ENCODE measurements at regions not wholly inside any gene's neighbourhood (a gene's known extent, or its start where the extent isn't known, plus 50 kb on each side); places are given as distances from the start of the nearest gene placed in this dataset.

- no peak overlapping the region for H3K4me3 ChIP-seq (ENCODE audit: low read length in 2 of 2)
Measured at GRCh38 chr1:87669674-87670073, 341.0 kb downstream of the LMO4 start.

GRCh38 chr1:87673309-87673708, 344.6 kb downstream of the LMO4 start:
- Histone ChIP-seq H3K9me3 (replicated peaks in 1 of 2; ENCODE audit: control insufficient read depth in 2 of 2, insufficient read depth in 1 of 2, low read depth in 1 of 2, low read length in 2 of 2) (no peaks in the 10 kb centered on the region), H4K91ac (ENCODE audit: low read depth, low read length, poor library complexity) (no peak overlapping the region), H3K4me2 (ENCODE audit: insufficient read depth, low read length, poor library complexity, severe bottlenecking) (no peak overlapping the region), H2BK5ac (ENCODE audit: low read length) (no peak overlapping the region), H2BK120ac (ENCODE audit: low read depth, low read length) (no peak overlapping the region), H4K8ac (ENCODE audit: low read depth, low read length) (no peak overlapping the region), H3K27me3 (ENCODE audit: control insufficient read depth in 3 of 3, insufficient read depth in 3 of 3, low read depth in 1 of 3, low read length in 3 of 3) (no peaks in the 10 kb centered on the region), H3K4me3 (ENCODE audit: low read length in 2 of 2) (no peak overlapping the region), H2BK12ac (ENCODE audit: low read length) (no peak overlapping the region), H3K27ac (replicated peaks; ENCODE audit: low read length) (no peak overlapping the region), H2AK5ac (ENCODE audit: low read depth, low read length) (no peak overlapping the region), H3K4ac (ENCODE audit: low read length) (no peak overlapping the region), H3K36me3 (replicated peaks in 1 of 2; ENCODE audit: control insufficient read depth in 2 of 2, insufficient read depth in 2 of 2, low read length in 2 of 2) (no peaks in the 10 kb centered on the region), H2BK15ac (ENCODE audit: low read length) (no peak overlapping the region), H3K23ac (ENCODE audit: low read depth, low read length, poor library complexity) (no peak overlapping the region), H3K14ac (ENCODE audit: low read length) (no peak overlapping the region), H2AFZ (ENCODE audit: low read length) (no peak overlapping the region), H3K4me1 (ENCODE audit: control insufficient read depth in 2 of 2, insufficient read depth in 1 of 2, low read depth in 1 of 2, low read length in 2 of 2) (no peaks in the 10 kb centered on the region), H3K9ac (ENCODE audit: low read depth, low read length, poor library complexity) (no peak overlapping the region), H3K79me1 (ENCODE audit: low read depth, low read length) (no peaks in the 10 kb centered on the region), H3K18ac (ENCODE audit: low read length) (no peak overlapping the region)
- WGBS, 2 donors (ENCODE audit: extremely low coverage in 2 of 2, insufficient read length in 2 of 2, insufficient replicate concordance in 1 of 2): no CpG with 5 or more reads among the region's 5 CpGs
- no peak for DNase-seq (ENCODE audit: low spot score)

More at GRCh38 chr1:87669674-87670073, 341.0 kb downstream of the LMO4 start:
- Histone ChIP-seq H3K14ac (ENCODE audit: low read length) (no peak overlapping the region), H2BK15ac (ENCODE audit: low read length) (no peak overlapping the region), H2AK5ac (ENCODE audit: low read depth, low read length) (no peak overlapping the region), H4K8ac (ENCODE audit: low read depth, low read length) (no peak overlapping the region), H3K4me1 (ENCODE audit: control insufficient read depth in 2 of 2, insufficient read depth in 1 of 2, low read depth in 1 of 2, low read length in 2 of 2) (no peaks in the 10 kb centered on the region), H3K79me1 (ENCODE audit: low read depth, low read length) (peaks cover under 1% of the 10 kb centered on the region), H4K91ac (ENCODE audit: low read depth, low read length, poor library complexity) (no peak overlapping the region), H3K27ac (replicated peaks; ENCODE audit: low read length) (no peak overlapping the region), H3K4me2 (ENCODE audit: insufficient read depth, low read length, poor library complexity, severe bottlenecking) (no peak overlapping the region), H3K18ac (ENCODE audit: low read length) (no peak overlapping the region), H3K23ac (ENCODE audit: low read depth, low read length, poor library complexity) (no peak overlapping the region), H2BK12ac (ENCODE audit: low read length) (no peak overlapping the region), H2BK5ac (ENCODE audit: low read length) (no peak overlapping the region), H2AFZ (ENCODE audit: low read length) (no peak overlapping the region), H3K36me3 (replicated peaks in 1 of 2; ENCODE audit: control insufficient read depth in 2 of 2, insufficient read depth in 2 of 2, low read length in 2 of 2) (no peaks in the 10 kb centered on the region), H3K27me3 (ENCODE audit: control insufficient read depth in 3 of 3, insufficient read depth in 3 of 3, low read depth in 1 of 3, low read length in 3 of 3) (no peaks in the 10 kb centered on the region), H3K4ac (ENCODE audit: low read length) (no peak overlapping the region), H2BK120ac (ENCODE audit: low read depth, low read length) (no peak overlapping the region), H3K9me3 (replicated peaks in 1 of 2; ENCODE audit: control insufficient read depth in 2 of 2, insufficient read depth in 1 of 2, low read depth in 1 of 2, low read length in 2 of 2) (no peaks in the 10 kb centered on the region), H3K9ac (ENCODE audit: low read depth, low read length, poor library complexity) (no peak overlapping the region)
- WGBS, 2 donors (ENCODE audit: extremely low coverage in 2 of 2, insufficient read length in 2 of 2, insufficient replicate concordance in 1 of 2): no CpG with 5 or more reads among the region's 1 CpG
- no peak for DNase-seq (ENCODE audit: low spot score)

GRCh38 chr1:87673748-87674147, 345.1 kb downstream of the LMO4 start:
- no peak for DNase-seq (ENCODE audit: low spot score)
- Histone ChIP-seq H2BK5ac (ENCODE audit: low read length) (no peak overlapping the region), H3K9me3 (replicated peaks in 1 of 2; ENCODE audit: control insufficient read depth in 2 of 2, insufficient read depth in 1 of 2, low read depth in 1 of 2, low read length in 2 of 2) (no peaks in the 10 kb centered on the region), H3K79me1 (ENCODE audit: low read depth, low read length) (no peaks in the 10 kb centered on the region), H4K91ac (ENCODE audit: low read depth, low read length, poor library complexity) (no peak overlapping the region), H3K27ac (replicated peaks; ENCODE audit: low read length) (no peak overlapping the region), H2BK15ac (ENCODE audit: low read length) (no peak overlapping the region), H2AK5ac (ENCODE audit: low read depth, low read length) (no peak overlapping the region), H3K23ac (ENCODE audit: low read depth, low read length, poor library complexity) (no peak overlapping the region), H3K18ac (ENCODE audit: low read length) (no peak overlapping the region), H3K4me2 (ENCODE audit: insufficient read depth, low read length, poor library complexity, severe bottlenecking) (no peak overlapping the region), H3K4me1 (ENCODE audit: control insufficient read depth in 2 of 2, insufficient read depth in 1 of 2, low read depth in 1 of 2, low read length in 2 of 2) (no peaks in the 10 kb centered on the region), H3K4ac (ENCODE audit: low read length) (no peak overlapping the region), H2BK120ac (ENCODE audit: low read depth, low read length) (no peak overlapping the region), H4K8ac (ENCODE audit: low read depth, low read length) (no peak overlapping the region), H3K36me3 (replicated peaks in 1 of 2; ENCODE audit: control insufficient read depth in 2 of 2, insufficient read depth in 2 of 2, low read length in 2 of 2) (no peaks in the 10 kb centered on the region), H2BK12ac (ENCODE audit: low read length) (no peak overlapping the region), H3K9ac (ENCODE audit: low read depth, low read length, poor library complexity) (no peak overlapping the region), H2AFZ (ENCODE audit: low read length) (no peak overlapping the region), H3K4me3 (ENCODE audit: low read length in 2 of 2) (no peak overlapping the region), H3K27me3 (ENCODE audit: control insufficient read depth in 3 of 3, insufficient read depth in 3 of 3, low read depth in 1 of 3, low read length in 3 of 3) (no peaks in the 10 kb centered on the region), H3K14ac (ENCODE audit: low read length) (no peak overlapping the region)
- no CpG with 5 or more reads among the region's 3 CpGs for WGBS, 2 donors (ENCODE audit: extremely low coverage in 2 of 2, insufficient read length in 2 of 2, insufficient replicate concordance in 1 of 2)

- Histone ChIP-seq H3K14ac (ENCODE audit: low read length) (no peak overlapping the region), H3K9me3 (replicated peaks in 1 of 2; ENCODE audit: control insufficient read depth in 2 of 2, insufficient read depth in 1 of 2, low read depth in 1 of 2, low read length in 2 of 2) (no peaks in the 10 kb centered on the region), H3K27me3 (ENCODE audit: control insufficient read depth in 3 of 3, insufficient read depth in 3 of 3, low read depth in 1 of 3, low read length in 3 of 3) (no peaks in the 10 kb centered on the region), H3K18ac (ENCODE audit: low read length) (no peak overlapping the region), H4K91ac (ENCODE audit: low read depth, low read length, poor library complexity) (no peak overlapping the region), H2BK120ac (ENCODE audit: low read depth, low read length) (no peak overlapping the region), H2BK5ac (ENCODE audit: low read length) (no peak overlapping the region), H3K79me1 (ENCODE audit: low read depth, low read length) (no peaks in the 10 kb centered on the region), H4K8ac (ENCODE audit: low read depth, low read length) (no peak overlapping the region), H3K23ac (ENCODE audit: low read depth, low read length, poor library complexity) (no peak overlapping the region), H2BK15ac (ENCODE audit: low read length) (no peak overlapping the region), H3K4me3 (ENCODE audit: low read length in 2 of 2) (no peak overlapping the region), H2AK5ac (ENCODE audit: low read depth, low read length) (no peak overlapping the region), H3K27ac (replicated peaks; ENCODE audit: low read length) (no peak overlapping the region), H3K4me1 (ENCODE audit: control insufficient read depth in 2 of 2, insufficient read depth in 1 of 2, low read depth in 1 of 2, low read length in 2 of 2) (no peaks in the 10 kb centered on the region), H2AFZ (ENCODE audit: low read length) (no peak overlapping the region), H3K4me2 (ENCODE audit: insufficient read depth, low read length, poor library complexity, severe bottlenecking) (no peak overlapping the region), H3K4ac (ENCODE audit: low read length) (no peak overlapping the region), H2BK12ac (ENCODE audit: low read length) (no peak overlapping the region), H3K9ac (ENCODE audit: low read depth, low read length, poor library complexity) (no peak overlapping the region), H3K36me3 (replicated peaks in 1 of 2; ENCODE audit: control insufficient read depth in 2 of 2, insufficient read depth in 2 of 2, low read length in 2 of 2) (no peaks in the 10 kb centered on the region)
- no peak for DNase-seq (ENCODE audit: low spot score)
- WGBS, 2 donors (ENCODE audit: extremely low coverage in 2 of 2, insufficient read length in 2 of 2, insufficient replicate concordance in 1 of 2): no CpG with 5 or more reads among the region's 5 CpGs
Measured at GRCh38 chr1:87674791-87675190, 346.1 kb downstream of the LMO4 start.
